K562 (cell line): ENCODE measurements at regions not wholly inside any gene's neighbourhood (a gene's known extent, or its start where the extent isn't known, plus 50 kb on each side); places are given as distances from the start of the nearest gene placed in this dataset.
A peak's percentile ranks its signal among the peaks of the same experiment; 100 is the strongest.

Experiments used
- ATAC-seq: fragments of 200-7000 bp; cut with Tn5 transposase; 3 replicates; pipeline ENCODE4 v1.9.1; 2020; ENCODE audit warnings: moderate library complexity
- BruUV-seq: library from RNA; stranded (reverse); fragments of 400-500 nt; replicated peaks from 2 replicates; lab custom pipeline; 2021; lab: Mats Ljungman, UMichigan
- CTCF ChIA-PET: fragments of 300-600 bp; formaldehyde crosslinking; extraction: SDS; loops from one replicate; lab custom pipeline; 2021; ENCODE audit warnings: low intra/inter-chr PET ratio; lab: Yijun Ruan, JAX
- POLR2A ChIA-PET: fragments of 300-600, 350-650 bp; sonication (Branson Sonifier 250); formaldehyde crosslinking; extraction: SDS; loops from one replicate; lab custom pipeline; 2021; ENCODE audit warnings: antibody characterized with exemption, inconsistent platforms; lab: Yijun Ruan, JAX
- DNase-seq, 4 experiments: peaks; one replicate each; pipeline versions ENCODE4 v3.0.0 to v3.0.0-alpha.2; 2011 to 2018; ENCODE audit warnings: low spot score in 3 of 4, mixed read lengths in 3 of 4; ENCODE audit errors: extremely low read depth in 1 of 4
- FAIRE-seq: peaks from 2 replicates; lab custom pipeline; 2011; peaks lifted over from hg19 to GRCh38; lab: Jason Lieb, UNC
- H2AFZ ChIP-seq: 2 replicates; pipeline ENCODE4 v1.6.0; 2011; ENCODE audit warnings: low read depth, low read length, control low read depth, inconsistent platforms
- H3K27ac ChIP-seq: fragments of 200-600 bp; 3 replicates; pipeline ENCODE4 v1.8.0; 2011; ENCODE audit warnings: low read depth, mild to moderate bottlenecking, control low read depth, inconsistent platforms, low read length, moderate library complexity, mixed read lengths; ENCODE audit errors: extremely low read depth
- H3K27me3 ChIP-seq, 2 experiments: fragments of 300-600 bp in 1 of 2; 2 replicates in 1 of 2; 3 replicates in 1 of 2; pipeline versions ENCODE4 v1.6.0 to v1.8.0; 2011; ENCODE audit warnings: inconsistent platforms in 2 of 2, low read length in 2 of 2, mild to moderate bottlenecking in 1 of 2, mixed read lengths in 1 of 2, moderate library complexity in 1 of 2; ENCODE audit not compliant: control insufficient read depth in 2 of 2, insufficient read depth in 2 of 2
- H3K36me3 ChIP-seq: fragments of 300-600 bp; 3 replicates; pipeline ENCODE4 v1.8.0; 2011; ENCODE audit warnings: mild to moderate bottlenecking, low read length, inconsistent platforms; ENCODE audit not compliant: control insufficient read depth, insufficient read depth
- H3K4me1 ChIP-seq, 2 experiments: fragments of 200-600 bp in 1 of 2; replicated peaks in 1 of 2; 2 replicates in 1 of 2; 3 replicates in 1 of 2; pipeline versions ENCODE4 v1.5.1 to v1.8.0; 2011; ENCODE audit warnings: inconsistent platforms in 2 of 2, low read length in 2 of 2, mild to moderate bottlenecking in 1 of 2, mixed read lengths in 1 of 2, moderate library complexity in 1 of 2; ENCODE audit not compliant: control insufficient read depth in 2 of 2, insufficient read depth in 2 of 2
- H3K4me2 ChIP-seq: 2 replicates; pipeline ENCODE4 v1.6.1; 2011; ENCODE audit warnings: low read length, control low read depth, inconsistent platforms, mixed read lengths; ENCODE audit not compliant: insufficient read depth
- H3K4me3 ChIP-seq: fragments of 200-600 bp; sonication (generic), shearing (Covaris generic); 2 replicates; pipeline ENCODE4 v1.5.1; 2016; ENCODE audit warnings: control low read depth, inconsistent platforms
- H3K79me2 ChIP-seq: fragments of 200-600 bp; 3 replicates; pipeline ENCODE4 v1.8.0; 2011; ENCODE audit warnings: low read length, inconsistent platforms; ENCODE audit not compliant: control insufficient read depth, insufficient read depth
- H3K9ac ChIP-seq, 2 experiments: 2 replicates each; pipeline versions ENCODE4 v1.6.0 to v1.6.1; 2011; ENCODE audit warnings: low read depth in 2 of 2, low read length in 2 of 2, control low read depth in 1 of 2, inconsistent platforms in 1 of 2, mild to moderate bottlenecking in 1 of 2, mixed read lengths in 1 of 2; ENCODE audit not compliant: insufficient read depth in 1 of 2
- H3K9me1 ChIP-seq: one replicate; pipeline ENCODE4 v1.6.0; 2011; ENCODE audit warnings: inconsistent platforms, mild to moderate bottlenecking, low read length, moderate library complexity; ENCODE audit not compliant: control insufficient read depth, insufficient read depth
- H3K9me3 ChIP-seq: replicated peaks from 2 replicates; pipeline ENCODE4 v1.5.1; 2011; ENCODE audit warnings: low read depth, low read length, inconsistent platforms; ENCODE audit not compliant: control insufficient read depth, insufficient read depth
- H4K20me1 ChIP-seq: replicated peaks from 2 replicates; pipeline ENCODE4 v1.6.1; 2011; ENCODE audit warnings: low read length, inconsistent platforms, mixed read lengths; ENCODE audit not compliant: control insufficient read depth, insufficient read depth
- LARP7 ChIP-seq: fragments of 450-650 bp; IDR thresholded peaks from 2 replicates; pipeline ENCODE4 v1.6.1; 2016
- PATZ1 ChIP-seq: fragments of 250-450 bp; sonication (Bioruptor Pico); IDR thresholded peaks from 2 replicates; pipeline ENCODE4 v1.5.0; 2020; ENCODE audit warnings: mild to moderate bottlenecking, borderline replicate concordance
- RBM39 ChIP-seq: fragments of 200-400 bp; formaldehyde crosslinking; optimal IDR thresholded peaks from 2 replicates; pipeline ENCODE3; 2018; ENCODE audit warnings: low read depth, low read length
- ZNF316 ChIP-seq: fragments of 450-650 bp; IDR thresholded peaks from 2 replicates; pipeline ENCODE4 v1.6.1; 2016
- ZNF584 ChIP-seq: fragments of 200-800 bp; sonication (Bioruptor generic); IDR thresholded peaks from 2 replicates; pipeline ENCODE4 v1.6.1; 2016; ENCODE audit warnings: low read depth, mild to moderate bottlenecking, missing genetic modification characterization, missing compliant biosample characterization
- ZNF780A ChIP-seq: fragments of 250-450 bp; sonication (Bioruptor Pico); IDR thresholded peaks from 2 replicates; pipeline ENCODE4 v1.5.0; 2021; ENCODE audit warnings: mild to moderate bottlenecking
- WGBS: fragments of 100-300 bp; shearing (Covaris generic); methylation state at CpG from one replicate; pipeline ENCODE4 v1.1.6; 2016; ENCODE audit warnings: low coverage, mixed read lengths; ENCODE audit not compliant: insufficient coverage; ENCODE audit errors: missing lambda C conversion rate; 5-methylcytosine and 5-hydroxymethylcytosine counted together
- in situ Hi-C: fragments of 300-500 bp; cut with MboI; formaldehyde crosslinking; loops from 4 replicates; pipeline ENCODE4 v1.15.0; 2018; ENCODE audit warnings: inconsistent platforms, mixed read lengths
- intact Hi-C: fragments of 100-400 bp; cut with micrococcal nuclease; formaldehyde crosslinking; loops from 2 replicates; pipeline ENCODE4 v1.14.2; 2022

- no peak overlapping the region for H3K4me3 ChIP-seq
- TF ChIP-seq ZNF780A (CRISPR knock-in tag) (no peak), RBM39 (no peak), ZNF316 (peak; percentile 45; the same call in 1 of the 2 replicates), PATZ1 (no peak), LARP7 (no peak), ZNF584 (CRISPR knock-in tag) (no peak)
- TF ChIP-seq, all 486 proteins: peak for 1
- no TSS peak for BruUV-seq
- intact Hi-C loops = no loop called here
- DNase-seq = no peak
- POLR2A ChIA-PET = interaction anchor here (0.5 to 1.5 kb wide), 2 partner anchors 11 to 18 kb away, joined by 3 to 4 read pairs; no protein-coding TSS in a partner anchor
- H3K9me1 ChIP-seq = no peaks in the 10 kb centered on the region
- 78% methylated on average over 3 of the region's 3 CpGs for WGBS
- FAIRE-seq = no peak
- no peak overlapping the region for H3K4me2 ChIP-seq
- H3K27ac ChIP-seq = no peak overlapping the region
- CTCF ChIA-PET = no interaction called here
- H3K4me1 ChIP-seq = no peaks in the 10 kb centered on the region
- no peaks in the 10 kb centered on the region for H4K20me1 ChIP-seq
- ATAC-seq = no peak; the same call in 2 of the 3 replicates
- H3K27me3 ChIP-seq = no peaks in the 10 kb centered on the region
- peaks cover 5% of the 10 kb centered on the region; the same call in 1 of the 2 replicates for H3K9me3 ChIP-seq
- H3K79me2 ChIP-seq = peaks cover 13% of the 10 kb centered on the region; the same call in 2 of the 3 replicates
- no peaks in the 10 kb centered on the region; the same call in 1 of the 3 replicates for H3K36me3 ChIP-seq
- in situ Hi-C loops = no loop called here
- H3K9ac ChIP-seq = no peak overlapping the region
- H2AFZ ChIP-seq = no peak overlapping the region
Measured at GRCh38 chr6:152848919-152849318, 98.3 kb downstream of the VIP start.
